A549 (cell line): ENCODE measurements at regions not wholly inside any gene's neighbourhood (a gene's known extent, or its start where the extent isn't known, plus 50 kb on each side); places are given as distances from the start of the nearest gene placed in this dataset.
A peak's percentile ranks its signal among the peaks of the same experiment; 100 is the strongest.

Experiments
- ATAC-seq, 2 experiments: fragments of 200-7000 bp in 1 of 2; fragments of >200 bp in 1 of 2; cut with Nextera tagmentation in 1 of 2; cut with Tn5 transposase in 1 of 2; 3 replicates each; pipeline versions ENCODE4 v1.8.0 to v1.9.1; 2018 to 2020; ENCODE audit warnings: mild to moderate bottlenecking in 1 of 2, moderate library complexity in 1 of 2
- CTCF ChIA-PET: fragments of 300-600 bp; sonication (Branson Sonifier 250); formaldehyde crosslinking; extraction: SDS; loops from one replicate; lab custom pipeline; 2021; ENCODE audit warnings: antibody characterized with exemption, inconsistent platforms; lab: Yijun Ruan, JAX
- POLR2A ChIA-PET: fragments of 350-600 bp; formaldehyde crosslinking; extraction: SDS; loops from one replicate; lab custom pipeline; 2021; ENCODE audit warnings: antibody characterized with exemption, inconsistent platforms; lab: Yijun Ruan, JAX
- DNase-seq, 2 experiments: peaks; one replicate each; pipeline versions ENCODE4 v3.0.0 to v3.0.0-alpha.2; 2011 to 2016; ENCODE audit warnings: low read depth in 1 of 2, low spot score in 1 of 2
- FAIRE-seq: peaks from 2 replicates; lab custom pipeline; 2011; peaks lifted over from hg19 to GRCh38; lab: Jason Lieb, UNC
- H3K27ac ChIP-seq, 2 experiments: fragments of >200 bp; sonication (Bioruptor Twin); formaldehyde crosslinking; 3 replicates each; pipeline ENCODE4 v1.5.1; 2016 to 2017
- H3K4me1 ChIP-seq: fragments of >200 bp; sonication (Bioruptor Twin); formaldehyde crosslinking; 3 replicates; pipeline ENCODE4 v1.6.1; 2016
- H3K4me2 ChIP-seq: fragments of >200 bp; sonication (Bioruptor Twin); formaldehyde crosslinking; 3 replicates; pipeline ENCODE4 v1.6.1; 2016
- H3K4me3 ChIP-seq: fragments of >200 bp; sonication (Bioruptor Twin); formaldehyde crosslinking; 3 replicates; pipeline ENCODE4 v1.5.1; 2016
- H3K9me3 ChIP-seq: fragments of >200 bp; sonication (Bioruptor Twin); formaldehyde crosslinking; 3 replicates; pipeline ENCODE4 v1.6.1; 2016
- BCL3 ChIP-seq: fragments of >200 bp; sonication (Bioruptor Twin); formaldehyde crosslinking; IDR thresholded peaks from 3 replicates; pipeline ENCODE4 v1.6.1; 2016
- CEBPB ChIP-seq, 2 experiments: fragments of >200 bp in 1 of 2; sonication (Bioruptor Twin) in 1 of 2; formaldehyde crosslinking in 1 of 2; IDR thresholded peaks; 2 replicates each; pipeline ENCODE4 v1.6.1; 2012 to 2016
- CHD2 ChIP-seq: fragments of 150-350 bp; IDR thresholded peaks from 2 replicates; pipeline ENCODE4 v1.6.1; 2014; ENCODE audit warnings: low read length; ENCODE audit not compliant: partially characterized antibody
- CHD4 ChIP-seq: fragments of 200-600 bp; sonication (generic); IDR thresholded peaks from 2 replicates; pipeline ENCODE4 v1.6.1; 2016; ENCODE audit warnings: antibody characterized with exemption, mild to moderate bottlenecking, borderline replicate concordance
- CTCF ChIP-seq: fragments of >200 bp; sonication (Bioruptor Twin); formaldehyde crosslinking; IDR thresholded peaks from 3 replicates; pipeline ENCODE4 v1.5.1; 2016
- EHF ChIP-seq: fragments of 250-450 bp; sonication (Bioruptor Pico); IDR thresholded peaks from 2 replicates; pipeline ENCODE4 v1.5.0; 2020; ENCODE audit warnings: mild to moderate bottlenecking
- EHMT2 ChIP-seq: fragments of 200-600 bp; sonication (generic); IDR thresholded peaks from 2 replicates; pipeline ENCODE4 v1.6.1; 2016; ENCODE audit warnings: antibody characterized with exemption, low read depth, mild to moderate bottlenecking, moderate library complexity
- ELK1 ChIP-seq: fragments of 150-350 bp; IDR thresholded peaks from 2 replicates; pipeline ENCODE4 v1.6.1; 2014; ENCODE audit warnings: low read depth, mild to moderate bottlenecking, low read length
- ESRRA ChIP-seq: fragments of 150-350 bp; IDR thresholded peaks from 2 replicates; pipeline ENCODE4 v1.6.1; 2014; ENCODE audit warnings: mild to moderate bottlenecking, low read length, borderline replicate concordance
- HEYL ChIP-seq: fragments of 250-450 bp; sonication (Bioruptor Pico); IDR thresholded peaks from 2 replicates; pipeline ENCODE4 v1.8.0; 2021; ENCODE audit warnings: mild to moderate bottlenecking, moderate library complexity
- HOXB13 ChIP-seq: fragments of 250-450 bp; sonication (Bioruptor Pico); IDR thresholded peaks from 2 replicates; pipeline ENCODE4 v1.5.0; 2020; ENCODE audit warnings: low read depth, mild to moderate bottlenecking, moderate library complexity
- JUN ChIP-seq, 2 experiments: fragments of >200 bp; sonication (Bioruptor Twin); formaldehyde crosslinking; IDR thresholded peaks; 2 replicates in 1 of 2; 3 replicates in 1 of 2; pipeline ENCODE4 v1.6.1; 2016 to 2017
- JUNB ChIP-seq: fragments of >200 bp; sonication (Bioruptor Twin); formaldehyde crosslinking; IDR thresholded peaks from 2 replicates; pipeline ENCODE4 v1.6.1; 2016
- KDM5A ChIP-seq: fragments of 200-600 bp; sonication (generic); IDR thresholded peaks from 2 replicates; pipeline ENCODE4 v1.6.1; 2016; ENCODE audit warnings: antibody characterized with exemption, mild to moderate bottlenecking
- MAZ ChIP-seq: fragments of 150-350 bp; IDR thresholded peaks from 2 replicates; pipeline ENCODE4 v1.6.1; 2014; ENCODE audit warnings: antibody characterized with exemption, low read depth, low read length, borderline replicate concordance
- NFE2L2 ChIP-seq: fragments of 150-350 bp; conservative IDR thresholded peaks from 2 replicates; pipeline ENCODE4 v1.6.1; 2014; ENCODE audit warnings: low read length
- NPAS2 ChIP-seq: fragments of 250-450 bp; sonication (Bioruptor Pico); IDR thresholded peaks from 2 replicates; pipeline ENCODE4 v1.8.0; 2022; ENCODE audit warnings: mild to moderate bottlenecking, moderate library complexity, borderline replicate concordance
- NR3C1 ChIP-seq: fragments of >200 bp; sonication (Bioruptor Twin); formaldehyde crosslinking; IDR thresholded peaks from 3 replicates; pipeline ENCODE4 v1.6.1; 2017
- PBX3 ChIP-seq: IDR thresholded peaks from 2 replicates; pipeline ENCODE4 v1.6.1; 2012
- PHF8 ChIP-seq: fragments of 200-600 bp; sonication (generic); IDR thresholded peaks from 2 replicates; pipeline ENCODE4 v1.6.1; 2016; ENCODE audit warnings: low read depth, mild to moderate bottlenecking, antibody characterized with exemption, moderate library complexity, borderline replicate concordance
- POLR2A ChIP-seq: IDR thresholded peaks from 2 replicates; pipeline ENCODE4 v1.6.1; 2012; ENCODE audit warnings: mild to moderate bottlenecking, low read length
- POLR2AphosphoS2 ChIP-seq: conservative IDR thresholded peaks from 2 replicates; pipeline ENCODE4 v1.6.1; 2012; ENCODE audit warnings: low read length, improper control_type of control experiment, inconsistent platforms
- RARB ChIP-seq: fragments of 250-450 bp; sonication (Bioruptor Pico); IDR thresholded peaks from 2 replicates; pipeline ENCODE4 v1.8.0; 2021; ENCODE audit warnings: mild to moderate bottlenecking, moderate library complexity
- RNF2 ChIP-seq: fragments of 200-600 bp; sonication (generic); IDR thresholded peaks from 2 replicates; pipeline ENCODE4 v1.6.1; 2016; ENCODE audit warnings: low read depth, mild to moderate bottlenecking, antibody characterized with exemption, moderate library complexity, borderline replicate concordance
- SMC3 ChIP-seq: fragments of >200 bp; sonication (Bioruptor Twin); formaldehyde crosslinking; IDR thresholded peaks from 3 replicates; pipeline ENCODE4 v1.6.1; 2018; ENCODE audit warnings: inconsistent platforms
- SREBF2 ChIP-seq: fragments of 450-650 bp; IDR thresholded peaks from 2 replicates; pipeline ENCODE4 v1.6.1; 2014; ENCODE audit warnings: mild to moderate bottlenecking, moderate library complexity
- TP53 ChIP-seq: fragments of 250-450 bp; sonication (Bioruptor Pico); IDR thresholded peaks from 2 replicates; pipeline ENCODE4 v1.5.0; 2021; ENCODE audit warnings: mild to moderate bottlenecking, moderate library complexity
- USF2 ChIP-seq: fragments of 450-650 bp; IDR thresholded peaks from 2 replicates; pipeline ENCODE4 v1.6.1; 2014; ENCODE audit warnings: antibody characterized with exemption
- ZC3H11A ChIP-seq: fragments of 450-650 bp; IDR thresholded peaks from 2 replicates; pipeline ENCODE4 v1.6.1; 2014; ENCODE audit warnings: antibody characterized with exemption, mild to moderate bottlenecking
- ZFP36 ChIP-seq: fragments of 450-650 bp; IDR thresholded peaks from 2 replicates; pipeline ENCODE4 v1.6.1; 2014; ENCODE audit warnings: borderline replicate concordance; ENCODE audit not compliant: partially characterized antibody
- ZNF302 ChIP-seq: fragments of 250-450 bp; sonication (Bioruptor Pico); IDR thresholded peaks from 2 replicates; pipeline ENCODE4 v1.9.0; 2021; ENCODE audit warnings: inconsistent platforms, mild to moderate bottlenecking, moderate library complexity
- ZSCAN20 ChIP-seq: fragments of 250-450 bp; sonication (Bioruptor Pico); IDR thresholded peaks from 2 replicates; pipeline ENCODE4 v1.8.0; 2022; ENCODE audit warnings: mild to moderate bottlenecking, moderate library complexity
- WGBS: methylation state at CpG from one replicate; pipeline ENCODE4 v1.1.6; 2017; ENCODE audit errors: missing lambda C conversion rate; 5-methylcytosine and 5-hydroxymethylcytosine counted together

- Histone ChIP-seq H3K9me3 (no peaks in the 10 kb centered on the region), H3K4me3 (no peak overlapping the region), H3K4me1 (peaks cover 47% of the 10 kb centered on the region), H3K4me2 (peak overlapping the region; percentile 49), H3K27ac (peak overlapping the region; percentile 68 to 85)
- FAIRE-seq = no peak
- DNase-seq = no peak
- TF ChIP-seq PHF8 = no peak
- no peak for TF ChIP-seq CHD2
- no peak for TF ChIP-seq JUNB
- ChIA-PET CTCF (interaction anchor here (1.0 to 1.7 kb wide), 2 partner anchors 8 to 67 kb away, joined by 3 read pairs; no protein-coding TSS in a partner anchor), POLR2A (interaction anchor here (2.2 kb wide), 1 partner anchor 313 kb away, joined by 9 read pairs; the partner anchor contains the start of gene NFKBIZ)
- no peak for ATAC-seq
Measured at GRCh38 chr3:102162251-102162650, 272.6 kb upstream of the ZPLD1 start.

GRCh38 chr3:102163039-102163817 is 271.6 kb upstream of the ZPLD1 start:
- H3K4me3 ChIP-seq = no peak overlapping the region
- peak overlapping the region; percentile 68 to 85 for H3K27ac ChIP-seq
- POLR2A ChIA-PET = interaction anchor here (2.2 kb wide), 1 partner anchor 314 kb away, joined by 9 read pairs; the partner anchor contains the start of gene NFKBIZ
- H3K9me3 ChIP-seq = no peaks in the 10 kb centered on the region
- ATAC-seq (peak; percentile 93 to 96), FAIRE-seq (peak; percentile 81), DNase-seq (peak; percentile 30 to 93)
- peaks cover 37% of the 10 kb centered on the region for H3K4me1 ChIP-seq
- H3K4me2 ChIP-seq = peak overlapping the region; percentile 49
- CTCF ChIA-PET = interaction anchor here (1.0 to 1.7 kb wide), 5 partner anchors 7 to 373 kb away, joined by 3 to 4 read pairs (median 3); no protein-coding TSS in a partner anchor
- WGBS = 4% methylated on average over 1 of the region's 1 CpG
- TF ChIP-seq NR3C1 (no peak), ZC3H11A (no peak), SMC3 (peak; percentile 34; the same call in 2 of the 3 replicates), HEYL (CRISPR knock-in tag) (no peak), ESRRA (no peak), RARB (CRISPR knock-in tag) (no peak), EHF (CRISPR knock-in tag) (0 out of 2 replicates have a peak, but pooled peaks have one; percentile 72), POLR2A (no peak), RNF2 (no peak), KDM5A (no peak), POLR2AphosphoS2 (no peak), BCL3 (peak; percentile 85; the same call in 2 of the 3 replicates), CEBPB (IDR thresholded peaks at IDR 0.05) (peak; percentile 43 to 73; a peak in 2 of 4 replicates), TP53 (CRISPR knock-in tag) (no peak), ZNF302 (no peak; the same call in 1 of the 2 replicates), EHMT2 (no peak), PBX3 (no peak), CTCF (no peak), CHD4 (no peak), MAZ (no peak), SREBF2 (no peak), NPAS2 (CRISPR knock-in tag) (no peak), NFE2L2 (no peak), HOXB13 (CRISPR knock-in tag) (peak; percentile 90; the same call in 1 of the 2 replicates), PHF8 (no peak), ZFP36 (no peak), ELK1 (no peak), JUN (IDR thresholded peaks at IDR 0.05) (peak; percentile 87), USF2 (no peak), ZSCAN20 (CRISPR knock-in tag) (peak; percentile 77; the same call in 1 of the 2 replicates)
